ENCODE measurements at regions not wholly inside any gene's neighbourhood (a gene's known extent, or its start where the extent isn't known, plus 50 kb on each side); places are given as distances from the start of the nearest gene placed in this dataset.
A peak's percentile ranks its signal among the peaks of the same experiment; 100 is the strongest.

DNA sequence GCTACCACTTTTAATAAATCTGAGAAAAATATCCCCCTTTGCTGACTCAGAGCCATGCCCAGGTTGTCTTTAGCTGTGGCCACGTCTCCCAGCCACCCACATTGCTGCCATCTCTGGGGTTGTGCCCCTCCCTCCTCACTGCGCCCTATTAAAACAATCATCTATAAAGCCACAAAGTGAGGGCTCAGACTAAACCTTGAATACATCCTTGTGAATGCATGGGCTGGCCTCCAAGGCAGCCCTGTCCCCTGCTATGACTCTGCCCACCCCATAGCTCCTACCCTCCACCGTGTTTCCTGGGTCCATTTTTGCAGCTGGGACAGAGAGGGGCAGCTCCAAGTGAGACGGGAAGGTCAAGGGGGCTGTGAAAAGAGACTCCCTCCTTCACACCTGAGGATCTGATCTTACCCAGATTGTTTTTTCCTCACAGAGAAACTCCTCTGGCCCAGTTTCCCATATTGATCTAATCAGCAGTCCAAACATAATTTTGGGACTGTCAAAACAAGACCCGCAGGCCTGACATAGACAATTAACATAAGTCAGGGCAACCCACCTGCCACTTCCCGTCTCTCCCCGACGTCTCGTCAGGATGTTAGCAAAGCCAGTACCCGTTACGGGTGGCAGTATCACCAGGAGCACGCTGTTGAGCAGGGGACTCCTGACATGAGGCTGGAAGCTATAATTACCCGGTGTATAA, 199.0 kb downstream of the KATNAL1 start:
- H3K9me3 ChIP-seq (replicated peaks): no peaks in the 10 kb centered on the region
- no peaks in the 10 kb centered on the region for H3K27me3 ChIP-seq (replicated peaks)
- H3K4me1 ChIP-seq (replicated peaks): peaks cover 40% of the 10 kb centered on the region
- DNase-seq (ENCODE audit: low read depth in 1 of 2, low spot score in 2 of 2): peak in 1 of 2 experiments; percentile 45
- H3K27ac ChIP-seq: no peak overlapping the region
- no peak overlapping the region for H3K4me3 ChIP-seq
- no peaks in the 10 kb centered on the region for H3K36me3 ChIP-seq

DNA sequence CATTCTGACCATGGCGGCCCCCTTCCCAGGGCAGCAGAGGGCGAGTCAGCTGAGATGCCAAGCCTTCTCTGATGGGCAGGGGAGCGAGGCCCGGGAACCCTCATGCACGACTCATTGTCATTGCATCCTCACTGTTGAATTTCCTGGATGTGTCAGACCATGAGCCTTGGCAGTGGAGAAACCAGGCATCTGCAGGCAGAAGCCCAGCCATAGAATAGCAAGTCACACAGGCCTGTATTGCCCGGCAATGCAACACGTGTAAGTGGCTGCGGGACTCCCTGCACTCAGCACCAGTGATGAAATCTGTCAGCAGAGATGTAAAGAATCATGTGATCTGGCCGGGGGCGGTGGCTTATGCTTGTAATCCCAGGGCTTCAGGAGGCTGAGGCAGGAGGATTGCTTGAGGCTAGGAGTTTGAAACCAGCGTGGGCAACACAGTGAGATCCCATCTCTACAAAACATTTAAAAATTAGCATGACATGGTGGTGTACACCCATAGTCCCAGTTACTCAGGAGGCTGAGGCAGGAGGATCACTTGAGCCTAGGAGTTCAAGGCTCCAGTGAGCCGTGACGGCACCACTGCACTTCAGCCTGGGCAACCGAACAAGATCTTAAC, 199.7 kb downstream of the KATNAL1 start:
- Histone ChIP-seq H3K4me1 (replicated peaks) (peaks cover 38% of the 10 kb centered on the region), H3K9me3 (replicated peaks) (no peaks in the 10 kb centered on the region), H3K27ac (no peak overlapping the region; the same call in 1 of the 2 replicates), H3K36me3 (no peaks in the 10 kb centered on the region), H3K4me3 (no peak overlapping the region), H3K27me3 (replicated peaks) (no peaks in the 10 kb centered on the region)
- DNase-seq (ENCODE audit: low read depth in 1 of 2, low spot score in 2 of 2): no peak

DNA sequence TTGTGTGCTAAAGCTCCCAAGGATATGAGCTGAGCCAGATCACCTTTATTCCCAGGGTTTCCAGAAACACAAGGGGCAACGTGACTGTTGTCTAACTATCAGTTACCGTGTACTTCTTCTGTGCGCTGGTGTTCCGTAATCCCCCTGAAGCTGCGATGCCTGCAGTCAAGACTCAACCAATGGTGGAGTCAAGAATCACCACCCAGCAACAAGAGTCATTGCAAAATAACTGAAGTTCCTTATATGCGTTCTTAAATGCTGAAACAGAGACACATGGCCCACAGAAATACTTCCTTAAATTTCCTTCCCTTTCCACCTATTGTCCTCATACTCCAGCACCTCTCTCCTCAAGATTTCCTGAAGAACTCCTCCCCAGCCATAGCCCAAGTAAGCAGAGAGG, 200.2 kb downstream of the KATNAL1 start:
- no peaks in the 10 kb centered on the region for H3K27me3 ChIP-seq (replicated peaks)
- H3K9me3 ChIP-seq (replicated peaks): no peaks in the 10 kb centered on the region
- no peak for DNase-seq (ENCODE audit: low read depth in 1 of 2, low spot score in 2 of 2)
- no peaks in the 10 kb centered on the region for H3K36me3 ChIP-seq
- peaks cover 36% of the 10 kb centered on the region for H3K4me1 ChIP-seq (replicated peaks)
- no peak overlapping the region for H3K4me3 ChIP-seq
- H3K27ac ChIP-seq: no peak overlapping the region

DNA sequence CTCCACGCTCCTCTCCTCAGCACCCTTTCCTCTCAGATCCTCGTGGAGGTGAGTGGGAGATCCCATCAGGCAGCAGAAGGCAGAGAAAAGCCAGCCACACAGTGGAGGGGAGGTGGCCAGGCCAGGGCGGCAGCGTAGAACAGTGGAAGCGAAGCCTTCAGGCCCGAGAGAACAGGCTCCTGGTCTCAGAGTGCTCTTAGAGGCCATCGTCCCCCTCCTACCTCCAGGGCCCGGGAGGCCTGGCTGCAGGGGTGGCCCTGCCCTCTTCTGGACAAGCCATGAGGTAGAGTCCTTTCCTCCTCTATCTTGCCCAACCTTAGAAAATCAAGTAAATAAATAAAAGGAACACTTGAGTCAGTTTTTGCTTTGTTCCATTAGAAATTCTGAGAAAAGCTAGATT, 202.0 kb downstream of the KATNAL1 start:
- Histone ChIP-seq H3K4me1 (replicated peaks) (peaks cover 36% of the 10 kb centered on the region), H3K27me3 (replicated peaks) (no peaks in the 10 kb centered on the region), H3K36me3 (no peaks in the 10 kb centered on the region), H3K27ac (no peak overlapping the region), H3K4me3 (no peak overlapping the region), H3K9me3 (replicated peaks) (no peaks in the 10 kb centered on the region)
- DNase-seq (ENCODE audit: low read depth in 1 of 2, low spot score in 2 of 2): no peak

DNA sequence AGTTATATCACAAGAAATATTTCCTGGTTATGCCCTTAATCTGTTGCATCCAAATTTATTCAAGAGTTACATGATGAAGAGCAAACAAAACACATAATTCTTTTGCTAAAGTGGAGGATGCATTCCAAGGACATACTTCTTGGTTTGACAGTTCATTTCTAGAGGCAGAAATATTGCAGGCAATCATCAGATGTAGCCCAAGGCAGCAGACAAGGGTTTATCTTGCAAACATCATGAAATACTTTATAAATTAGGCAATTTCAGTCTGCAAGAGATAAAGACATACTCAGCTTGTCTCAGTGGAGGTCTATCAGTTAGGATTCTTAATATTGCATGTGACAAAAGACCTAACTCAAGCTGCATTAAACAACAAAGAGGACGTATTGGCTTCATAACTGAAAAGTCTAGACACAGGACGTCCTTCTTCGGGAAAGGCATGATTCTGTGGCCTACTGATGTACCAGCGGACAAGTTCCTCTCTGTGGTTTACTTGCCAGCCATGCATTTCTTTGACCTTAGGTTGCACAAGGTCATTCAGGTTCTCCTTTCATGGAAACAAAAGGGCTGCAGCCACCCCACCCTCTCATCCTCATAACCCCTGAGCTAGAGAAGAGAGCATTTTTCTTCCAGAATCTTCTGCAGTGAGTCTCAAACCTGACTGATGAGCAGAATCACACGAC, 204.1 kb downstream of the KATNAL1 start:
- Histone ChIP-seq H3K4me1 (replicated peaks) (peaks cover 23% of the 10 kb centered on the region), H3K27ac (no peak overlapping the region), H3K36me3 (no peaks in the 10 kb centered on the region), H3K9me3 (replicated peaks) (no peaks in the 10 kb centered on the region), H3K4me3 (no peak overlapping the region), H3K27me3 (replicated peaks) (no peaks in the 10 kb centered on the region)
- DNase-seq (ENCODE audit: low read depth in 1 of 2, low spot score in 2 of 2): no peak

DNA sequence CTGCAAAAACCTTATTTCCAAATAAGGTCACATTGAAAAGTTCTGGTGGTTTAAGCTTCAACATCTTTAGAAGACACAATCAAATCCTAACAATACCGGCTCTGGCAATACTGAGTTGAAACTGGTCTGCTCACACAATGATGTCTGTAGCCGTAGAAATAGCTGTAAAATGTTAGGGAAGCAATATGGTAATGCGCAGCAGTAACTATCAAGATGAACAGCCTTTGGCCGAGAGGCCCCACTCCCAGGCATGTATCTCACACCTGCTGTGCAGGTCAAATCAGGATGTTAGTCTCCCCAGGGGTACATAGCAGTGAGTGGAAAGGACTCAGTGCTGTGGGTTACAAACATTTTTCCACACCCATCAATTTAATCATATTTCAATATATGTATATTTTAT, 207.1 kb downstream of the KATNAL1 start:
- no peak for DNase-seq (ENCODE audit: low read depth in 1 of 2, low spot score in 2 of 2)
- Histone ChIP-seq H3K4me3 (no peak overlapping the region), H3K36me3 (no peaks in the 10 kb centered on the region), H3K4me1 (replicated peaks) (peaks cover 7% of the 10 kb centered on the region; the same call in 1 of the 2 replicates), H3K27me3 (replicated peaks) (no peaks in the 10 kb centered on the region), H3K9me3 (replicated peaks) (no peaks in the 10 kb centered on the region), H3K27ac (no peak overlapping the region)

DNA sequence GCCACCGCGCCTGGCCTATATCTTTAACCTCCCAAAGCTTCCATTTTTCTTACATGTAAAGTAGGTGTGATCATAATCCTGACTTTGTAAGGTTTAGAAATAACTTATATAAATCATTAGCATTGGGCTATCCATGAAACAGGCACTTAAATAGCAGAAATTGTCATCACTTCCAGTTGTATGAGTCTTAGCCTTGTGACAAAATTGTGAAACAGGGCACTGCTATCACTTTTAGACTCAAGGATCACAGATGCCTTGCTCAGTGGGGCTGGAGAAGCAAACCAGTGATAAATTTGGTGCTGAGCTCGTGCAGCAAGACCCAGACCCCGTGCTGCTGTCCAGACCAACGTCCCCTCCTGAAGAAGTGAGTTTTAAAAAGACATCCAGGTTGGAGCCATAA, 209.7 kb downstream of the KATNAL1 start:
- Histone ChIP-seq H3K4me3 (no peak overlapping the region), H3K36me3 (no peaks in the 10 kb centered on the region), H3K4me1 (replicated peaks) (no peaks in the 10 kb centered on the region), H3K27ac (no peak overlapping the region), H3K9me3 (replicated peaks) (no peaks in the 10 kb centered on the region), H3K27me3 (replicated peaks) (no peaks in the 10 kb centered on the region)
- DNase-seq (ENCODE audit: low read depth in 1 of 2, low spot score in 2 of 2): no peak

DNA sequence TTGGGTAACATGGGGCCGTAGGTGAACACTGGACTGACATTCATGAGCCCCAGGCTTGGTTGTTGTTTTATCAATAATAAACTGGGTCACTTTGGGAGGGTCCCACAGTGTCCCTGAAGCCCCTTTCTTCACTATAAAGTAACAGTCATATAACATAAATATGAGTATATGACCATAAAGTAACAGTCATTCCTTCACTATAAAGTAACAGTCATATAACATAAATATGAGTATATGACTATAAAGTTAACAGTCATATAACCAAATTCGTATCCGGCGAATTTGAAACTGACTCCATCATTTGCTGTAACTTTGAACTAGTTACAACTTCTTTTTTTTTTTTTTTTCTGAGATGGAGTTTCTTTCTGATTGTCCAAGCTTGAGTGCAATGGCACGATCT, 210.3 kb downstream of the KATNAL1 start:
- no peak overlapping the region for H3K4me3 ChIP-seq
- no peaks in the 10 kb centered on the region for H3K4me1 ChIP-seq (replicated peaks)
- H3K27me3 ChIP-seq (replicated peaks): no peaks in the 10 kb centered on the region
- no peaks in the 10 kb centered on the region for H3K36me3 ChIP-seq
- no peak overlapping the region for H3K27ac ChIP-seq
- DNase-seq (ENCODE audit: low read depth in 1 of 2, low spot score in 2 of 2): no peak
- no peaks in the 10 kb centered on the region for H3K9me3 ChIP-seq (replicated peaks)

DNA sequence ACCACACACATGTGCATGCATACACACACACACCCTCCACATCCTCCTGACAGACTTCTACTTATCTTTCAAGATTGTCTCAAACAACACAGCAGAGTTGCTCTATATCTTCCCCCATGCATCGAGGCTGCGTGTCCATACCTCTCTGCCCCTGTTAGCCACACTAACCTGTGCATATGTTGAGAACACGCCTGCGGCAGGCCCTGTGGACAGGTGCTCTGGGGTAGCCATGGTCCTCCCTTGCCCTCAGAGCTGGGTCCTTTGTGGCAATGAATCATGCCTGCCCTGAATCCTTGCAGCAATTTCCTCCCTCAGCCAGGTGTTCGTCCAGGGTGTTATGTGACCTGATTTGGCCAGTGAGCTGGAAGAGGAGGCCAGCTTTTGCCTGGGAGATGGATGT, 213.3 kb downstream of the KATNAL1 start:
- Histone ChIP-seq H3K36me3 (no peaks in the 10 kb centered on the region), H3K9me3 (replicated peaks) (no peaks in the 10 kb centered on the region), H3K27me3 (replicated peaks) (no peaks in the 10 kb centered on the region), H3K4me3 (no peak overlapping the region), H3K27ac (no peak overlapping the region), H3K4me1 (replicated peaks) (no peaks in the 10 kb centered on the region)
- DNase-seq (ENCODE audit: low read depth in 1 of 2, low spot score in 2 of 2): no peak

DNA sequence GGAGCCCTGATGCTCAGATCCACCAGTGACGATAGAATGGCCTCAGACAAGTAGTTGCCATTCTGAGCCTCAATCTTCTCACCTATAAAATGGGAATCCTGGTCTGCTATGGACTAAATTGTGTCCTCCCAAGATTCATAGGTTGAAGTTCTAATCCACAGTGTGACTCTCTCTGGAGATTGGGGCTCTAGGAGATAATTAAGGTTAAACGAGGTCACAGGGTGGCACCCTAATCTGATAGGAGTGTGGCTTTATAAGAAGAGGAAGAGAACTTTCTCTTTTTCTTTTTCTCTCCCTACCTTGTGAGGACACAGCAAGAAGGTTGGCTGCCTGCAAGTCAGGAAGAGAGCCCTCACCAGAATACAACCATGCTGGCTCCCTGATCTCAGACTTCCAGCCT, 214.1 kb downstream of the KATNAL1 start:
- Histone ChIP-seq H3K27me3 (replicated peaks) (no peaks in the 10 kb centered on the region), H3K9me3 (replicated peaks) (no peaks in the 10 kb centered on the region), H3K4me3 (no peak overlapping the region), H3K4me1 (replicated peaks) (no peaks in the 10 kb centered on the region), H3K27ac (no peak overlapping the region), H3K36me3 (no peaks in the 10 kb centered on the region)
- DNase-seq (ENCODE audit: low read depth in 1 of 2, low spot score in 2 of 2): no peak

DNA sequence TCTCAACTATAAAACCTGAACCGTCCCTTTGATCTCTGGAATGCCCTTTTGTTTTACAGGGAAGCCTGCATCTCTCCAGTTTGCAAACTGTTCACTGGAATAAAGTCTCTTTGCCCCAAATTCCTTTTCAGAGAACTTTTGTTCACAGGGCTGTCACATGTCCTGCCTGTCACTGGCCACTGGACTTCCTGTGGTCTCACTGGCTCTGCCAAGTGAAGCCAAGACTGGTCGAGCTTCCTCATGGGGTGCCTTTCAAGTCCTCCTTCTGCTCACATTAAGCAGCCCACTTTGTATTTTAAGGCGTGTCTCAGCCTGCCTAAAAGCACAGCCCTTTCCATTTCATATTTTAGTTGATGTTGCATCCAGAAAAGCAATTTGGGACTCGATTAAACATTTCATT, 215.7 kb downstream of the KATNAL1 start:
- no peaks in the 10 kb centered on the region for H3K4me1 ChIP-seq (replicated peaks)
- DNase-seq (ENCODE audit: low read depth in 1 of 2, low spot score in 2 of 2): no peak
- H3K27me3 ChIP-seq (replicated peaks): no peaks in the 10 kb centered on the region
- no peaks in the 10 kb centered on the region for H3K9me3 ChIP-seq (replicated peaks)
- H3K36me3 ChIP-seq: no peaks in the 10 kb centered on the region
- no peak overlapping the region for H3K4me3 ChIP-seq
- no peak overlapping the region for H3K27ac ChIP-seq

DNA sequence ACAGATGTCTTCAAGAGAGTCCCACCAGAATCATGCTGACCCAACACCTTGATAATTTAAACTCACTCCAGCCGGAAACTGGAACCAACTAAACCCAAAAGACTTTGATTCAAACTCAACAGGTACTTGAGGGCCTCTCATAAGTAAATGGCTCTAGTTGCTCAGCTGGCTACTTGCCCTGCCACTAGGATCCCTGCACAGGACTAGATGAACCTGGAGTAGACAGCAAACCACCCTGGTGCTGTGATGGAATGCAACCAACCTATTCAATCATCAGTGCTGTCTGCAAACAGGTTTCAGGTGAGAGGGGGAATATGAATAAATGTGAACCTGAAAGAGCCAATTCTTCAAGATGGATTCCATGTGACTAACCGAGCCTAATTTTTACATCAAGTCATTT, 216.3 kb downstream of the KATNAL1 start:
- Histone ChIP-seq H3K27me3 (replicated peaks) (no peaks in the 10 kb centered on the region), H3K4me1 (replicated peaks) (no peaks in the 10 kb centered on the region), H3K27ac (no peak overlapping the region), H3K36me3 (no peaks in the 10 kb centered on the region), H3K9me3 (replicated peaks) (no peaks in the 10 kb centered on the region), H3K4me3 (no peak overlapping the region)
- DNase-seq (ENCODE audit: low read depth in 1 of 2, low spot score in 2 of 2): no peak

DNA sequence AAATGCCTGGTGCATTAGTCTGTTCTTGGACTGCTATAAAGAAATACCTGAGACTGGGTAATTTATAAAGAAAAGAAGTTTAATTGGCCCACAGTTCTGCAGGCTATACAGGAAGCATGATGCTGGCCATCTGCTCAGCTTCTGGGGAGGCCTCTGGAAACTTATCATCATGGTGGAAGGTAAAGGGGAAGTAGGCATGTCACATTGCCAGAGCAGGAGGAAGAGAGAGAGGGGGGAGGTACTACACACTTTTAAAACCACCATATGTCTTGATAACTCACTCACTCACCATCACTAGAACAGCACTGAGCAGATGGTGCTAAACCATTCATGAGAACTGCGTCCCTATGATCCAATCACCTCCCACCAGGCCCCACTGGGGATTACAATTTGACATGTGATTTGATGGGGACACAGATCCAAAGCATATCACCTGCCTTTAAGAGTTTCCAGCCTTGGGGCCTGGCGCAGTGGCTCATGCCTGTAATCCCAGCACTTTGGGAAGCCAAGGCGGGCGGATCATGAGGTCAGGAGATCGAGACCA, 219.0 kb downstream of the KATNAL1 start:
- Histone ChIP-seq H3K9me3 (replicated peaks) (no peaks in the 10 kb centered on the region), H3K4me1 (replicated peaks) (no peaks in the 10 kb centered on the region), H3K4me3 (no peak overlapping the region), H3K27me3 (replicated peaks) (no peaks in the 10 kb centered on the region), H3K36me3 (no peaks in the 10 kb centered on the region), H3K27ac (no peak overlapping the region)
- DNase-seq (ENCODE audit: low read depth in 1 of 2, low spot score in 2 of 2): no peak

DNA sequence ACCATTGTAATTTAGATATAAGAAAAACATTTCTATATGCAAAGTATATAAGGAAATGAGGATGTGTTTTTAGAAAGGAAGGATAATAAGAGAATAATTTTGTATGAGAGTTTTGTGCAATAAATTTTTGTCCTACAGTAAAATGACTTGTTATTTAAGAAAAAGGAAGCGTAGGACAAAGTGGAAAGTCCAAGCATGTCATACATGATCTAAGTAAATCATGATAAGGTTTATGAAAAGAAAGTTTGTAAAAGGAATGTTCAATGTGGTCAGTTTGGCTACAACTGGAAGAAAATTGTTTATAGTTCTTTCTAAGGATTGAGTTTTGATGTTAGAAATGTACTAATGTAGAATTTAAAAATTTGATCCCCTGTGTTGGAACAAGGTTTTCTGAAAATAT, 222.3 kb downstream of the KATNAL1 start:
- no peaks in the 10 kb centered on the region for H3K9me3 ChIP-seq (replicated peaks)
- H3K36me3 ChIP-seq: no peaks in the 10 kb centered on the region
- DNase-seq (ENCODE audit: low read depth in 1 of 2, low spot score in 2 of 2): no peak
- no peak overlapping the region for H3K4me3 ChIP-seq
- H3K27ac ChIP-seq: no peak overlapping the region
- no peaks in the 10 kb centered on the region for H3K27me3 ChIP-seq (replicated peaks)
- no peaks in the 10 kb centered on the region for H3K4me1 ChIP-seq (replicated peaks)
